Liver (tissue), 3 donors: ENCODE measurements at regions not wholly inside any gene's neighbourhood (a gene's known extent, or its start where the extent isn't known, plus 50 kb on each side); places are given as distances from the start of the nearest gene placed in this dataset.

Experiments
- ATF3 ChIP-seq: IDR thresholded peaks from 2 replicates; pipeline ENCODE4 v1.6.1; 2016; ENCODE audit warnings: antibody characterized with exemption
- CTCF ChIP-seq: fragments of 150-350 bp; IDR thresholded peaks from 2 replicates; pipeline ENCODE4 v1.5.1; 2017; ENCODE audit warnings: improper control_type of control experiment, low read depth, low read length; ENCODE audit not compliant: missing input control
- FOXA1 ChIP-seq: IDR thresholded peaks from 2 replicates; pipeline ENCODE4 v1.6.1; 2016; ENCODE audit warnings: antibody characterized with exemption
- HNF4A ChIP-seq, 2 donors: conservative IDR thresholded peaks; 2 replicates each; pipeline ENCODE4 v1.6.1; 2016; ENCODE audit warnings: antibody characterized with exemption in 2 of 2, mild to moderate bottlenecking in 2 of 2
- MAX ChIP-seq: IDR thresholded peaks from 2 replicates; pipeline ENCODE4 v1.6.1; 2016; ENCODE audit warnings: antibody characterized with exemption
- RAD21 ChIP-seq, 2 donors: IDR thresholded peaks; 2 replicates each; pipeline ENCODE4 v1.6.1; 2016; ENCODE audit warnings: antibody characterized with exemption in 2 of 2, mild to moderate bottlenecking in 2 of 2
- REST ChIP-seq: IDR thresholded peaks from 2 replicates; pipeline ENCODE4 v1.6.1; 2016; ENCODE audit warnings: antibody characterized with exemption, mild to moderate bottlenecking
- SP1 ChIP-seq: IDR thresholded peaks from 2 replicates; pipeline ENCODE4 v1.6.1; 2018; ENCODE audit warnings: antibody characterized with exemption, mild to moderate bottlenecking
- TAF1 ChIP-seq: conservative IDR thresholded peaks from 2 replicates; pipeline ENCODE4 v1.6.1; 2016; ENCODE audit warnings: antibody characterized with exemption, mild to moderate bottlenecking
- YY1 ChIP-seq: IDR thresholded peaks from 2 replicates; pipeline ENCODE4 v1.6.1; 2016; ENCODE audit warnings: antibody characterized with exemption, mild to moderate bottlenecking
- ZBTB33 ChIP-seq: IDR thresholded peaks from 2 replicates; pipeline ENCODE4 v1.6.1; 2016; ENCODE audit warnings: antibody characterized with exemption
- donor health status: healthy.
- donor health status: healthy.

GRCh38 chr1:191929383-191929782, 228.9 kb upstream of the RGS18 start:
- TF ChIP-seq HNF4A (conservative IDR thresholded peaks at IDR 0.05) (no peak), CTCF (no peak), REST (no peak), YY1 (no peak), SP1 (no peak), TAF1 (no peak), RAD21 (IDR thresholded peaks at IDR 0.05) (no peak), MAX (no peak), FOXA1 (no peak), ZBTB33 (no peak), ATF3 (no peak)
